ENCODE measurements at regions not wholly inside any gene's neighbourhood (a gene's known extent, or its start where the extent isn't known, plus 50 kb on each side); places are given as distances from the start of the nearest gene placed in this dataset.

- TF ChIP-seq CTCF (IDR thresholded peaks at IDR 0.05): no peak
- TF ChIP-seq POLR2A (IDR thresholded peaks at IDR 0.05): no peak
Observed at GRCh38 chr17:53687324-53687723, 135.4 kb upstream of the KIF2B start.

Measured in esophagus squamous epithelium (tissue), 4 donors.